ENCODE measurements at regions not wholly inside any gene's neighbourhood (a gene's known extent, or its start where the extent isn't known, plus 50 kb on each side); places are given as distances from the start of the nearest gene placed in this dataset.
"Not testable (repeated sequence)": the region's sequence is repeated elsewhere in the genome, so short reads cannot be mapped to it uniquely, and the experiment has no call there.

- DNase-seq: no peak
These were observed 90.5 kb upstream of the SLC24A3 start for GRCh38 chr20:19121916-19122315.

- DNase-seq: no peak
These were observed 90.0 kb upstream of the SLC24A3 start for GRCh38 chr20:19122395-19122794.

GRCh38 chr20:19125508-19125907, 86.9 kb upstream of the SLC24A3 start:
- no peak for DNase-seq

GRCh38 chr20:19129306-19129705, 83.1 kb upstream of the SLC24A3 start:
- DNase-seq: no peak

- no peak for DNase-seq
These were observed 82.3 kb upstream of the SLC24A3 start for GRCh38 chr20:19129976-19130612.

- no peak for DNase-seq
These were observed 81.8 kb upstream of the SLC24A3 start for GRCh38 chr20:19130613-19130984.

- DNase-seq: no peak
These were observed 74.8 kb upstream of the SLC24A3 start for GRCh38 chr20:19137641-19138040.

GRCh38 chr20:19138758-19139157, 73.7 kb upstream of the SLC24A3 start:
- no peak for DNase-seq

GRCh38 chr20:19139584-19139983, 72.9 kb upstream of the SLC24A3 start:
- not testable (repeated sequence) for DNase-seq

GRCh38 chr20:19141998-19142397, 70.4 kb upstream of the SLC24A3 start:
- no peak for DNase-seq

GRCh38 chr20:19143890-19144289, 68.6 kb upstream of the SLC24A3 start:
- DNase-seq: no peak

- DNase-seq: no peak
These were observed 51.1 kb upstream of the SLC24A3 start for GRCh38 chr20:19161336-19161735.
